ENCODE measurements at regions not wholly inside any gene's neighbourhood (a gene's known extent, or its start where the extent isn't known, plus 50 kb on each side); places are given as distances from the start of the nearest gene placed in this dataset.

- TF ChIP-seq CTCF (IDR thresholded peaks at IDR 0.05; ENCODE audit: low read depth, low read length, missing control alignments) = no peak
- no peak overlapping the region for H3K4me3 ChIP-seq (replicated peaks; ENCODE audit: low read depth, low read length)
- DNase-seq (ENCODE audit: extremely low read depth, low read depth) = no peak
Observed at GRCh38 chr5:120086081-120086480, 378.0 kb upstream of the PRR16 start.

- TF ChIP-seq CTCF (IDR thresholded peaks at IDR 0.05; ENCODE audit: low read depth, low read length, missing control alignments) = no peak
Observed at GRCh38 chr5:120088412-120088811, 375.7 kb upstream of the PRR16 start.

GRCh38 chr5:120088836-120089235 lies 375.3 kb upstream of the PRR16 start:
- H3K4me3 ChIP-seq (replicated peaks; ENCODE audit: low read depth, low read length) = no peak overlapping the region
- no peak for TF ChIP-seq CTCF (IDR thresholded peaks at IDR 0.05; ENCODE audit: low read depth, low read length, missing control alignments)
- DNase-seq (ENCODE audit: extremely low read depth, low read depth) = no peak

More at GRCh38 chr5:120088412-120088811, 375.7 kb upstream of the PRR16 start:
- no peak overlapping the region for H3K4me3 ChIP-seq (replicated peaks; ENCODE audit: low read depth, low read length)
- no peak for DNase-seq (ENCODE audit: extremely low read depth, low read depth)

GRCh38 chr5:120091376-120091948 lies 372.6 kb upstream of the PRR16 start:
- DNase-seq (ENCODE audit: extremely low read depth, low read depth) = no peak
- TF ChIP-seq CTCF (IDR thresholded peaks at IDR 0.05; ENCODE audit: low read depth, low read length, missing control alignments) = no peak
- H3K4me3 ChIP-seq (replicated peaks; ENCODE audit: low read depth, low read length) = no peak overlapping the region

GRCh38 chr5:120092649-120093048 lies 371.5 kb upstream of the PRR16 start:
- no peak for TF ChIP-seq CTCF (IDR thresholded peaks at IDR 0.05; ENCODE audit: low read depth, low read length, missing control alignments)
- no peak overlapping the region for H3K4me3 ChIP-seq (replicated peaks; ENCODE audit: low read depth, low read length)
- no peak for DNase-seq (ENCODE audit: extremely low read depth, low read depth)

- TF ChIP-seq CTCF (IDR thresholded peaks at IDR 0.05; ENCODE audit: low read depth, low read length, missing control alignments) = no peak
- DNase-seq (ENCODE audit: extremely low read depth, low read depth) = no peak
- H3K4me3 ChIP-seq (replicated peaks; ENCODE audit: low read depth, low read length) = no peak overlapping the region
Observed at GRCh38 chr5:120093178-120093577, 370.9 kb upstream of the PRR16 start.

- DNase-seq (ENCODE audit: extremely low read depth, low read depth) = no peak
- no peak overlapping the region for H3K4me3 ChIP-seq (replicated peaks; ENCODE audit: low read depth, low read length)
- TF ChIP-seq CTCF (IDR thresholded peaks at IDR 0.05; ENCODE audit: low read depth, low read length, missing control alignments) = no peak
Observed at GRCh38 chr5:120096413-120096812, 367.7 kb upstream of the PRR16 start.

Data from HFF-Myc (cell line).